WERI-Rb-1 (cell line): ENCODE measurements at regions not wholly inside any gene's neighbourhood (a gene's known extent, or its start where the extent isn't known, plus 50 kb on each side); places are given as distances from the start of the nearest gene placed in this dataset.

ENCODE experiments used
- DNase-seq: peaks from one replicate; pipeline ENCODE4 v3.0.0-alpha.2; 2020
- H3K27ac ChIP-seq: fragments of 250-450 bp; sonication (Bioruptor Pico); 2 replicates; pipeline ENCODE4 v1.5.1; 2020; ENCODE audit warnings: mild to moderate bottlenecking, moderate library complexity
- H3K27me3 ChIP-seq: fragments of 250-450 bp; sonication (Bioruptor Pico); 2 replicates; pipeline ENCODE4 v1.5.1; 2021; ENCODE audit warnings: mild to moderate bottlenecking, low read depth, moderate library complexity; ENCODE audit not compliant: insufficient read depth, severe bottlenecking
- H3K36me3 ChIP-seq: fragments of 250-450 bp; sonication (Bioruptor Pico); 2 replicates; pipeline ENCODE4 v1.5.1; 2020; ENCODE audit warnings: mild to moderate bottlenecking, moderate library complexity
- H3K4me3 ChIP-seq: 2 replicates; pipeline ENCODE4 v1.5.1; 2011; ENCODE audit warnings: low read depth, mild to moderate bottlenecking, control low read depth, low read length
- H3K9me3 ChIP-seq: fragments of 250-450 bp; sonication (Bioruptor Pico); 2 replicates; pipeline ENCODE4 v1.5.1; 2021; ENCODE audit warnings: mild to moderate bottlenecking, moderate library complexity; ENCODE audit not compliant: severe bottlenecking
- TF ChIP-seq, protein P1 (sequence below): IDR thresholded peaks from 2 replicates; pipeline ENCODE4 v1.5.1; 2011; ENCODE audit warnings: low read depth, mild to moderate bottlenecking, control low read depth, inconsistent platforms, low read length

DNA sequence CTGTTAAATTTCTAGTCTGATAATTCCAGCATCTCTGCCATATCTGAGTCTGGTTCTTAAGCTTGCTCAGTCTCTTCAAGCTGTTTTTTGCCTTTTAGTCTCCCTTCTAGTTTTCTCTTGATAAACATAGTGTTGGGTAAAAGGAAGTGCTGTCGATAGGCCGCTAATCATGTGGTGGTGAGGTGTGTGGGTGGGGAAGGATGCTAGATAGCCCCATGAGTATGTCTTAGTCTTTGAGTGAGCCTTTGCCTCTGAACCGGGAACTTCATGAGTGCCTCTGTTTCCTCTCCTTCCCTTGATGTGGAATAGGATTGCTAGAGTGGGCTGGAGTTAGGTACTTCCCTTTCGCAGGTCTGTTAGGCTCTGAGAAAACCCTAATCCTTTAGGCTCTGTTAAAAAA lies 441.8 kb downstream of the INHBA start:
- TF ChIP-seq, protein P1, sequence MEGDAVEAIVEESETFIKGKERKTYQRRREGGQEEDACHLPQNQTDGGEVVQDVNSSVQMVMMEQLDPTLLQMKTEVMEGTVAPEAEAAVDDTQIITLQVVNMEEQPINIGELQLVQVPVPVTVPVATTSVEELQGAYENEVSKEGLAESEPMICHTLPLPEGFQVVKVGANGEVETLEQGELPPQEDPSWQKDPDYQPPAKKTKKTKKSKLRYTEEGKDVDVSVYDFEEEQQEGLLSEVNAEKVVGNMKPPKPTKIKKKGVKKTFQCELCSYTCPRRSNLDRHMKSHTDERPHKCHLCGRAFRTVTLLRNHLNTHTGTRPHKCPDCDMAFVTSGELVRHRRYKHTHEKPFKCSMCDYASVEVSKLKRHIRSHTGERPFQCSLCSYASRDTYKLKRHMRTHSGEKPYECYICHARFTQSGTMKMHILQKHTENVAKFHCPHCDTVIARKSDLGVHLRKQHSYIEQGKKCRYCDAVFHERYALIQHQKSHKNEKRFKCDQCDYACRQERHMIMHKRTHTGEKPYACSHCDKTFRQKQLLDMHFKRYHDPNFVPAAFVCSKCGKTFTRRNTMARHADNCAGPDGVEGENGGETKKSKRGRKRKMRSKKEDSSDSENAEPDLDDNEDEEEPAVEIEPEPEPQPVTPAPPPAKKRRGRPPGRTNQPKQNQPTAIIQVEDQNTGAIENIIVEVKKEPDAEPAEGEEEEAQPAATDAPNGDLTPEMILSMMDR: no peak
- peaks cover 37% of the 10 kb centered on the region for H3K27me3 ChIP-seq
- no peak overlapping the region for H3K27ac ChIP-seq
- H3K4me3 ChIP-seq: no peak overlapping the region
- no peaks in the 10 kb centered on the region for H3K9me3 ChIP-seq
- H3K36me3 ChIP-seq: no peaks in the 10 kb centered on the region
- no peak for DNase-seq

DNA sequence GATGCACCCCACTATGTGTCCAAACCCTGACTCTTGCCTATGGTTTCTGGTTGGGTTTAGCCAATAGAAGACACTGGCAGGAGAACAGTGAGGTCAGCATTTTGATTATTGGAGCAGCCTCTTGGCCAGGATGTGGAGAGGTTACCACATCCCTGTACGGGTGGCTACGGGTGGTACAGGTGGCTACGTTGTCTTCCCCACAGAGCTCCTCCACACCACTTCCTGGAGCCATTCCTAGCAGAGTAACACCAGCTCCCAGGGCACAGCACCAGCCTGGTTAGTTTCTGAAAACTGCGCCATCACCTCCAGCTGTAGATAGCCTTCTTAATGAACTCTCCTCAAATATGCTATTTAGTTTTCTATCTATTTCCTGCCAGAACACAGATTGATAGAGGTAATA lies 445.2 kb downstream of the INHBA start:
- Histone ChIP-seq H3K27me3 (peaks cover 32% of the 10 kb centered on the region), H3K36me3 (no peaks in the 10 kb centered on the region), H3K9me3 (no peaks in the 10 kb centered on the region), H3K4me3 (no peak overlapping the region), H3K27ac (no peak overlapping the region)
- DNase-seq: no peak
- TF ChIP-seq, protein P1: no peak

DNA sequence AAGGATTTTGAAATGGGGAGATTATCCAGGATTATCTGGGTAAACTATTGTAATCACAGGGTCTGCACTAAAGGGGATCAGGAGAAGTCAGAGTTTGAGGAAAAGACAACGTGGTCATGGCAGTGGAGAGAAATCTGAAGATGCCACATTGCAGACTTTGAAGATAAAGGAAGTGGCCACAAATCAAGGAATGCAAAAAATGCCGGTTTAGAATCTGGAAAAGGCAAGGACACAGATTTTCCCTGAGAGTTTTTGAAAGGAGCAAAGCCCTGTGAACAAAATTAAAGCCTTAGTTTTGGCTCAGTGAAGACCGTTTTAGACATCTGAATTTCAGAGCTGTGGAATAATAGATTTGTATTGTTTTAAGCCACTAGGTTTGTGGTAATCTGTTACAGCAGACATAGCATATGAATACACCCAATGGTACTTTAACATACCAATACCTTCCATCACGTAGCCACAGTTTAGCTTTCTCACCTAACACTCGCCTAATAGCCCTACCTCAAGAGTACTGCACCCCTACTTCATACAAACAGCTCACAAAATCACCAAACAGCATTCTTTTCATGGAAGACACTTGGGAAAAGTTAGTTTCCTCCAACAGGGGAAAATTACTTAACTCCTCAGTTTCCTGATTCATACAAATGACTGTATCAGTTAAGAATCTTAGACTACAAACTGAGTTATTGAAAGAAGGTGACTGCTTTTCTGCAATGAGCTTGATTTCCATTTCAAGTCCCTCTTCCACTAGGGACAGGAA lies 446.5 kb downstream of the INHBA start:
- H3K36me3 ChIP-seq: no peaks in the 10 kb centered on the region
- H3K9me3 ChIP-seq: no peaks in the 10 kb centered on the region
- no peak overlapping the region for H3K4me3 ChIP-seq
- H3K27ac ChIP-seq: no peak overlapping the region
- no peak for DNase-seq
- TF ChIP-seq, protein P1: no peak
- peaks cover 27% of the 10 kb centered on the region for H3K27me3 ChIP-seq

DNA sequence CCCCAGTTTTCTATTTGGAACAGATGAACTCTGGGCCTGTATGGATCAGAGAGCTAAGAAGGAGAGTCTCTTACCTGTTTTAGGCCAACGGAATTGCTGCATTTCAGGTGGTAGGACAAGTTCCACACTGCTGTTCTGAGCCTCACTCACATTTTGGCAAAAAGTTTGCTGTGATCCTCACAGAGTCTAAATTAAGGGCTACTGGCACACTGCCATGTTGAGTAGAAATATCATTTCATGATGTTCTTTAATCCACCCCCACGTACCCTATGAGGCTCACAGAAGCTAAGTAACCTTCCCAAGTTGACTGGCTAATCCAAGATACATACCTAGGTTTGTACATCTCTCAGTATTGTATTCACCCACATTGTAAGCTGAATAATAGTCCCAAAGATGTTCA lies 447.2 kb downstream of the INHBA start:
- H3K4me3 ChIP-seq: no peak overlapping the region
- no peak overlapping the region for H3K27ac ChIP-seq
- no peak for DNase-seq
- no peaks in the 10 kb centered on the region for H3K9me3 ChIP-seq
- TF ChIP-seq, protein P1: no peak
- no peaks in the 10 kb centered on the region for H3K36me3 ChIP-seq
- peaks cover 25% of the 10 kb centered on the region for H3K27me3 ChIP-seq

DNA sequence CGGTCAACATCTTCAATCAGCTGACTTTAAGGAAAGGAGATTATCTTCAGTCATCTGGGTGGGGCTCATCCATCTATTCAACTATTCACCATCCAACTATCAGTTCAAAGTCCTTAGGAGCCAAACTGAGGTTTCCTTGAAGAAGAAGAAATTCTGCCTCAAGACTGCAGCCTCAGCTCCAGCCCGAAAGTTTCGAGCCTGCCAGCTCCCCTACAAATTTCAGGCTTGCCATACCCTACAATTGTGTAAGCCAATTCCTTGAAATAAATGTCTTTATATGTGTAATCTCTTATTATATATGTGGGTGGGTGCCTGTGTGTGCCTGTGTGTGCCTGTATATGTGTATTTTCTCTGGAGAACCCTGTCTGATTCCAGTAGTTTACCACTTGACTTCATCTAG lies 447.8 kb downstream of the INHBA start:
- no peaks in the 10 kb centered on the region for H3K36me3 ChIP-seq
- DNase-seq: no peak
- peaks cover 29% of the 10 kb centered on the region for H3K27me3 ChIP-seq
- TF ChIP-seq, protein P1: no peak
- H3K4me3 ChIP-seq: no peak overlapping the region
- H3K9me3 ChIP-seq: no peaks in the 10 kb centered on the region
- H3K27ac ChIP-seq: no peak overlapping the region

DNA sequence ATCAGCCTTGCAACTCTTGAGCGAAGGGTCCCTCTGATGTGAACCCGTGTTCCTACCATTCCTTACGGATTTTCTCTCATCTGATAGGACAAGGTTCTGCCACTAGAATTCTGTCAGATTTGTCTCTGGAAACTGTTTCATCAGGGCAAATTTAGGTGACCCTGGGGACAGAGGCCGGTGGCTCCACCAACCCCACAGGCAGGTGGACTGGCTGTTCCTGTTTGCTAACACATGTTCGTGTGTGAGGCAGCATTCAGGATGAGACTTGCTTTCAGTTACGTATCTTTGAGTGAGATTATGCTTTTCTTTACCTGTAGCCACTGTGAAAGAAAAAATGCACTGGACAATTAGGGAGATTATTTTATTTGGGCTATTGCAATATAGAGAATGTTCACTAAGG lies 449.9 kb downstream of the INHBA start:
- Histone ChIP-seq H3K4me3 (no peak overlapping the region), H3K27ac (no peak overlapping the region), H3K27me3 (peaks cover 36% of the 10 kb centered on the region), H3K36me3 (no peaks in the 10 kb centered on the region), H3K9me3 (no peaks in the 10 kb centered on the region)
- TF ChIP-seq, protein P1: no peak
- no peak for DNase-seq
